Liver (tissue), 8 donors: ENCODE measurements at regions not wholly inside any gene's neighbourhood (a gene's known extent, or its start where the extent isn't known, plus 50 kb on each side); places are given as distances from the start of the nearest gene placed in this dataset.

Source experiments
- DNase-seq: peaks from one replicate; pipeline ENCODE4 v3.0.0-alpha.2; 2017; ENCODE audit warnings: low spot score
- H3K27ac ChIP-seq, 2 donors: one replicate each; pipeline ENCODE4 v1.7.0; 2013; ENCODE audit warnings: inconsistent platforms in 2 of 2, low read length in 2 of 2, control low read depth in 1 of 2, low read depth in 1 of 2, mild to moderate bottlenecking in 1 of 2
- H3K27me3 ChIP-seq, 4 donors: one replicate each; pipeline versions ENCODE4 v1.6.1 to v1.7.0; 2013; ENCODE audit warnings: low read length in 3 of 4, inconsistent platforms in 1 of 4, mild to moderate bottlenecking in 1 of 4, moderate library complexity in 1 of 4; ENCODE audit not compliant: control insufficient read depth in 4 of 4, insufficient read depth in 4 of 4
- H3K36me3 ChIP-seq, 4 donors: one replicate each; pipeline versions ENCODE4 v1.6.1 to v1.7.0; 2013; ENCODE audit warnings: low read length in 3 of 4, mild to moderate bottlenecking in 3 of 4, low read depth in 1 of 4, moderate library complexity in 1 of 4; ENCODE audit not compliant: control insufficient read depth in 4 of 4, insufficient read depth in 3 of 4
- H3K4me1 ChIP-seq, 4 donors: one replicate each; pipeline versions ENCODE4 v1.6.1 to v1.7.0; 2013; ENCODE audit warnings: low read length in 3 of 4, mild to moderate bottlenecking in 3 of 4, moderate library complexity in 1 of 4; ENCODE audit not compliant: control insufficient read depth in 4 of 4, insufficient read depth in 4 of 4
- H3K4me3 ChIP-seq, 3 donors: one replicate each; pipeline versions ENCODE4 v1.6.1 to v1.7.0; 2013; ENCODE audit warnings: low read length in 3 of 3, control low read depth in 1 of 3, low read depth in 1 of 3, mild to moderate bottlenecking in 1 of 3
- H3K9ac ChIP-seq, 2 donors: one replicate each; pipeline ENCODE4 v1.7.0; 2013; ENCODE audit warnings: low read length in 2 of 2, mild to moderate bottlenecking in 2 of 2, moderate library complexity in 2 of 2, control low read depth in 1 of 2, low read depth in 1 of 2
- H3K9me3 ChIP-seq, 4 donors: one replicate each; pipeline versions ENCODE4 v1.6.1 to v1.7.0; 2013; ENCODE audit warnings: low read length in 3 of 4; ENCODE audit not compliant: control insufficient read depth in 4 of 4
- EGR1 ChIP-seq, 2 donors: IDR thresholded peaks; 2 replicates each; pipeline ENCODE4 v1.6.1; 2016 to 2018; ENCODE audit warnings: antibody characterized with exemption in 2 of 2, low read depth in 2 of 2
- FOXA1 ChIP-seq: IDR thresholded peaks from 2 replicates; pipeline ENCODE4 v1.6.1; 2016; ENCODE audit warnings: antibody characterized with exemption
- FOXA2 ChIP-seq: IDR thresholded peaks from 2 replicates; pipeline ENCODE4 v1.6.1; 2016; ENCODE audit warnings: antibody characterized with exemption
- GABPA ChIP-seq, 2 donors: IDR thresholded peaks in 1 of 2; conservative IDR thresholded peaks in 1 of 2; 2 replicates each; pipeline ENCODE4 v1.6.1; 2016; ENCODE audit warnings: antibody characterized with exemption in 2 of 2, mild to moderate bottlenecking in 1 of 2, moderate library complexity in 1 of 2
- HNF4A ChIP-seq, 2 donors: conservative IDR thresholded peaks; 2 replicates each; pipeline ENCODE4 v1.6.1; 2016; ENCODE audit warnings: antibody characterized with exemption in 2 of 2, mild to moderate bottlenecking in 2 of 2
- HNF4G ChIP-seq: IDR thresholded peaks from 2 replicates; pipeline ENCODE4 v1.6.1; 2016; ENCODE audit warnings: antibody characterized with exemption
- JUND ChIP-seq, 2 donors: IDR thresholded peaks; 2 replicates each; pipeline ENCODE4 v1.6.1; 2016; ENCODE audit warnings: antibody characterized with exemption in 2 of 2
- NR2F2 ChIP-seq: IDR thresholded peaks from 2 replicates; pipeline ENCODE4 v1.6.1; 2016; ENCODE audit warnings: antibody characterized with exemption
- RAD21 ChIP-seq, 2 donors: IDR thresholded peaks; 2 replicates each; pipeline ENCODE4 v1.6.1; 2016; ENCODE audit warnings: antibody characterized with exemption in 2 of 2, mild to moderate bottlenecking in 2 of 2
- RXRA ChIP-seq, 2 donors: IDR thresholded peaks; 2 replicates each; pipeline ENCODE4 v1.6.1; 2017 to 2018; ENCODE audit warnings: antibody characterized with exemption in 2 of 2, mild to moderate bottlenecking in 1 of 2
- SP1 ChIP-seq: IDR thresholded peaks from 2 replicates; pipeline ENCODE4 v1.6.1; 2018; ENCODE audit warnings: antibody characterized with exemption, mild to moderate bottlenecking
- TAF1 ChIP-seq: conservative IDR thresholded peaks from 2 replicates; pipeline ENCODE4 v1.6.1; 2016; ENCODE audit warnings: antibody characterized with exemption, mild to moderate bottlenecking
- YY1 ChIP-seq: IDR thresholded peaks from 2 replicates; pipeline ENCODE4 v1.6.1; 2016; ENCODE audit warnings: antibody characterized with exemption, mild to moderate bottlenecking
- WGBS: extraction: QIAGEN DNeasy Blood & Tissue Kit; methylation state at CpG from one replicate; pipeline ENCODE4 v1.1.7; 2013; 5-methylcytosine and 5-hydroxymethylcytosine counted together
- TF ChIP-seq, protein P1 (sequence below): IDR thresholded peaks from 2 replicates; pipeline ENCODE4 v1.6.1; 2016; ENCODE audit warnings: antibody characterized with exemption
- TF ChIP-seq, protein P2 (sequence below): IDR thresholded peaks from 2 replicates; pipeline ENCODE4 v1.6.1; 2016; ENCODE audit warnings: antibody characterized with exemption, mild to moderate bottlenecking
- TF ChIP-seq, protein P3 (sequence below): IDR thresholded peaks from 2 replicates; pipeline ENCODE4 v1.6.1; 2016; ENCODE audit warnings: antibody characterized with exemption
- TF ChIP-seq, protein P4 (sequence below): IDR thresholded peaks from 2 replicates; pipeline ENCODE4 v1.6.1; 2016; ENCODE audit warnings: antibody characterized with exemption
- TF ChIP-seq, protein P5 (sequence below): fragments of 150-350 bp; IDR thresholded peaks from 2 replicates; pipeline ENCODE4 v1.5.1; 2017; ENCODE audit warnings: improper control_type of control experiment, low read depth, low read length; ENCODE audit not compliant: missing input control
- donor health status: healthy.
- donor health status: healthy.
- donor health status: healthy.
- donor health status: healthy.
- donor health status: healthy.

DNA sequence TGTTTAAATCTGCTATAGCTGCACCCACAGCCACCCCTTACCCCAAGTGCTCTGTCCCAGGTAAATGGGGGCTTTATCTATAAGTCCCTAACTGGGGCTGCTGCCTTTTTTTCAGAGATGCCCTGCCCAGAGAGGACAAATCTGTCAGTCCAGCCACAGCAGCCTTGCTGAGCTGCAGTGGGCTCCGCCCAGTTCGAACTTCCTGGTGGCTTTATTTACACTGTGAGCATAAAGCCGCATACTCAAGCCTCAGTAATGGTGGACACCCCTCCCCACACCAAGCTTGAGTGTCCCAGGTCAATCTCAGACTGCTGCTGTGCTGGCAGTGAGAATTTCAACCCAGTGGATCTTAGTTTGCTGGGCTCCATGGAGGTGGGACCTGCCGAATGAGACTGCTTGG, 505.2 kb downstream of the CBLN4 start:
- H3K27me3 ChIP-seq: peaks cover 0 to 2% (median 0%) of the 10 kb centered on the region in 4 donors
- no peak for DNase-seq
- no peaks in the 10 kb centered on the region for H3K9me3 ChIP-seq
- H3K36me3 ChIP-seq: no peaks in the 10 kb centered on the region
- no peak for TF ChIP-seq EGR1 (IDR thresholded peaks at IDR 0.05; ENCODE audit: low read depth in 2 of 2)
- no peak for TF ChIP-seq SP1
- no peak for TF ChIP-seq TAF1
- TF ChIP-seq FOXA2: no peak
- TF ChIP-seq HNF4G: no peak
- TF ChIP-seq FOXA1: no peak
- TF ChIP-seq, protein P1, sequence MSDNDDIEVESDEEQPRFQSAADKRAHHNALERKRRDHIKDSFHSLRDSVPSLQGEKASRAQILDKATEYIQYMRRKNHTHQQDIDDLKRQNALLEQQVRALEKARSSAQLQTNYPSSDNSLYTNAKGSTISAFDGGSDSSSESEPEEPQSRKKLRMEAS: no peak
- TF ChIP-seq RXRA (IDR thresholded peaks at IDR 0.05): no peak
- TF ChIP-seq, protein P2, sequence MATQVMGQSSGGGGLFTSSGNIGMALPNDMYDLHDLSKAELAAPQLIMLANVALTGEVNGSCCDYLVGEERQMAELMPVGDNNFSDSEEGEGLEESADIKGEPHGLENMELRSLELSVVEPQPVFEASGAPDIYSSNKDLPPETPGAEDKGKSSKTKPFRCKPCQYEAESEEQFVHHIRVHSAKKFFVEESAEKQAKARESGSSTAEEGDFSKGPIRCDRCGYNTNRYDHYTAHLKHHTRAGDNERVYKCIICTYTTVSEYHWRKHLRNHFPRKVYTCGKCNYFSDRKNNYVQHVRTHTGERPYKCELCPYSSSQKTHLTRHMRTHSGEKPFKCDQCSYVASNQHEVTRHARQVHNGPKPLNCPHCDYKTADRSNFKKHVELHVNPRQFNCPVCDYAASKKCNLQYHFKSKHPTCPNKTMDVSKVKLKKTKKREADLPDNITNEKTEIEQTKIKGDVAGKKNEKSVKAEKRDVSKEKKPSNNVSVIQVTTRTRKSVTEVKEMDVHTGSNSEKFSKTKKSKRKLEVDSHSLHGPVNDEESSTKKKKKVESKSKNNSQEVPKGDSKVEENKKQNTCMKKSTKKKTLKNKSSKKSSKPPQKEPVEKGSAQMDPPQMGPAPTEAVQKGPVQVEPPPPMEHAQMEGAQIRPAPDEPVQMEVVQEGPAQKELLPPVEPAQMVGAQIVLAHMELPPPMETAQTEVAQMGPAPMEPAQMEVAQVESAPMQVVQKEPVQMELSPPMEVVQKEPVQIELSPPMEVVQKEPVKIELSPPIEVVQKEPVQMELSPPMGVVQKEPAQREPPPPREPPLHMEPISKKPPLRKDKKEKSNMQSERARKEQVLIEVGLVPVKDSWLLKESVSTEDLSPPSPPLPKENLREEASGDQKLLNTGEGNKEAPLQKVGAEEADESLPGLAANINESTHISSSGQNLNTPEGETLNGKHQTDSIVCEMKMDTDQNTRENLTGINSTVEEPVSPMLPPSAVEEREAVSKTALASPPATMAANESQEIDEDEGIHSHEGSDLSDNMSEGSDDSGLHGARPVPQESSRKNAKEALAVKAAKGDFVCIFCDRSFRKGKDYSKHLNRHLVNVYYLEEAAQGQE: no peak
- no peak for TF ChIP-seq JUND (IDR thresholded peaks at IDR 0.05)
- no peak for TF ChIP-seq GABPA (IDR thresholded peaks at IDR 0.05 in 1 of 2, conservative IDR thresholded peaks at IDR 0.05 in 1 of 2)
- TF ChIP-seq RAD21 (IDR thresholded peaks at IDR 0.05): no peak
- TF ChIP-seq, protein P3, sequence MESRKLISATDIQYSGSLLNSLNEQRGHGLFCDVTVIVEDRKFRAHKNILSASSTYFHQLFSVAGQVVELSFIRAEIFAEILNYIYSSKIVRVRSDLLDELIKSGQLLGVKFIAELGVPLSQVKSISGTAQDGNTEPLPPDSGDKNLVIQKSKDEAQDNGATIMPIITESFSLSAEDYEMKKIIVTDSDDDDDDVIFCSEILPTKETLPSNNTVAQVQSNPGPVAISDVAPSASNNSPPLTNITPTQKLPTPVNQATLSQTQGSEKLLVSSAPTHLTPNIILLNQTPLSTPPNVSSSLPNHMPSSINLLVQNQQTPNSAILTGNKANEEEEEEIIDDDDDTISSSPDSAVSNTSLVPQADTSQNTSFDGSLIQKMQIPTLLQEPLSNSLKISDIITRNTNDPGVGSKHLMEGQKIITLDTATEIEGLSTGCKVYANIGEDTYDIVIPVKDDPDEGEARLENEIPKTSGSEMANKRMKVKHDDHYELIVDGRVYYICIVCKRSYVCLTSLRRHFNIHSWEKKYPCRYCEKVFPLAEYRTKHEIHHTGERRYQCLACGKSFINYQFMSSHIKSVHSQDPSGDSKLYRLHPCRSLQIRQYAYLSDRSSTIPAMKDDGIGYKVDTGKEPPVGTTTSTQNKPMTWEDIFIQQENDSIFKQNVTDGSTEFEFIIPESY: no peak
- TF ChIP-seq, protein P4, sequence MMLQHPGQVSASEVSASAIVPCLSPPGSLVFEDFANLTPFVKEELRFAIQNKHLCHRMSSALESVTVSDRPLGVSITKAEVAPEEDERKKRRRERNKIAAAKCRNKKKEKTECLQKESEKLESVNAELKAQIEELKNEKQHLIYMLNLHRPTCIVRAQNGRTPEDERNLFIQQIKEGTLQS: no peak
- TF ChIP-seq HNF4A (conservative IDR thresholded peaks at IDR 0.05): no peak
- no peak for TF ChIP-seq YY1
- no peak for TF ChIP-seq NR2F2
- H3K4me1 ChIP-seq: no peaks in the 10 kb centered on the region
- H3K9ac ChIP-seq: no peak overlapping the region
- 72% methylated on average over 4 of the region's 4 CpGs for WGBS
- H3K4me3 ChIP-seq: no peak overlapping the region
- no peak overlapping the region for H3K27ac ChIP-seq

DNA sequence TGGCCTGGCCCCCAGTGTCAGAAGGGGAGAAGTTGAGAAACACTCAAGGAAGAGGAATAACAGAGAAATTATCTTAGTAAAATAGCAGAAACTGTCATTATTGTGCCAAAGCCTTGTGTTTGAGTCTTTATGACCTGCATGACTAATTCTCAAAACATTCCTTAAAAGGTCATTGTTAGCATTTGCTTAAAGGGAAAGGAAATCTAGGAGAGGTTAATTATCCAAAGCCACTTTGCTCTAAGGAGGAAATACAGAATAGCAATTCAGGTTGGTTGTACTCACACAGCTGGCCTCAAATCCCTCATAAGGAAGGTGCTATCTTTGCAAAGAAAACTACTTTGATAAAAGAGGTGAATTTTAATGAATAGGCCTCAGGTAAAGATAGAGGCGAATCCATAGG, 516.7 kb downstream of the CBLN4 start:
- TF ChIP-seq EGR1 (IDR thresholded peaks at IDR 0.05; ENCODE audit: low read depth in 2 of 2): no peak
- TF ChIP-seq, protein P1: no peak
- TF ChIP-seq YY1: no peak
- TF ChIP-seq, protein P2: no peak
- no peak for TF ChIP-seq FOXA2
- no peak for TF ChIP-seq HNF4A (conservative IDR thresholded peaks at IDR 0.05)
- no peak for TF ChIP-seq HNF4G
- no peak for TF ChIP-seq FOXA1
- TF ChIP-seq, protein P5, sequence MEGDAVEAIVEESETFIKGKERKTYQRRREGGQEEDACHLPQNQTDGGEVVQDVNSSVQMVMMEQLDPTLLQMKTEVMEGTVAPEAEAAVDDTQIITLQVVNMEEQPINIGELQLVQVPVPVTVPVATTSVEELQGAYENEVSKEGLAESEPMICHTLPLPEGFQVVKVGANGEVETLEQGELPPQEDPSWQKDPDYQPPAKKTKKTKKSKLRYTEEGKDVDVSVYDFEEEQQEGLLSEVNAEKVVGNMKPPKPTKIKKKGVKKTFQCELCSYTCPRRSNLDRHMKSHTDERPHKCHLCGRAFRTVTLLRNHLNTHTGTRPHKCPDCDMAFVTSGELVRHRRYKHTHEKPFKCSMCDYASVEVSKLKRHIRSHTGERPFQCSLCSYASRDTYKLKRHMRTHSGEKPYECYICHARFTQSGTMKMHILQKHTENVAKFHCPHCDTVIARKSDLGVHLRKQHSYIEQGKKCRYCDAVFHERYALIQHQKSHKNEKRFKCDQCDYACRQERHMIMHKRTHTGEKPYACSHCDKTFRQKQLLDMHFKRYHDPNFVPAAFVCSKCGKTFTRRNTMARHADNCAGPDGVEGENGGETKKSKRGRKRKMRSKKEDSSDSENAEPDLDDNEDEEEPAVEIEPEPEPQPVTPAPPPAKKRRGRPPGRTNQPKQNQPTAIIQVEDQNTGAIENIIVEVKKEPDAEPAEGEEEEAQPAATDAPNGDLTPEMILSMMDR: no peak
- TF ChIP-seq RXRA (IDR thresholded peaks at IDR 0.05): no peak
- TF ChIP-seq, protein P4: no peak
- no peak for TF ChIP-seq JUND (IDR thresholded peaks at IDR 0.05)

More for the DNA sequence above, 516.7 kb downstream of the CBLN4 start:
- no peak overlapping the region for H3K27ac ChIP-seq
- H3K27me3 ChIP-seq: no peaks in the 10 kb centered on the region
- H3K4me3 ChIP-seq: no peak overlapping the region
- H3K9ac ChIP-seq: no peak overlapping the region
- DNase-seq: no peak
- 86% methylated on average over 1 of the region's 1 CpG for WGBS
- H3K9me3 ChIP-seq: no peaks in the 10 kb centered on the region
- no peaks in the 10 kb centered on the region for H3K36me3 ChIP-seq
- H3K4me1 ChIP-seq: no peaks in the 10 kb centered on the region
